ENCODE measurements at regions not wholly inside any gene's neighbourhood (a gene's known extent, or its start where the extent isn't known, plus 50 kb on each side); places are given as distances from the start of the nearest gene placed in this dataset.

- ATAC-seq = no peak
Measured at GRCh38 chr4:110963662-110964280, 340.9 kb upstream of the PITX2 start.

GRCh38 chr4:110967936-110968335, 345.1 kb upstream of the PITX2 start:
- no peak for ATAC-seq

- no peak for ATAC-seq
Measured at GRCh38 chr4:110970642-110971041, 347.8 kb upstream of the PITX2 start.

GRCh38 chr4:110975338-110975737, 352.5 kb upstream of the PITX2 start:
- no peak for ATAC-seq

GRCh38 chr4:110977554-110977953, 354.7 kb upstream of the PITX2 start:
- no peak for ATAC-seq

GRCh38 chr4:110978761-110979160, 355.9 kb upstream of the PITX2 start:
- ATAC-seq = no peak

GRCh38 chr4:110982486-110982885, 359.6 kb upstream of the PITX2 start:
- ATAC-seq = no peak

- no peak for ATAC-seq
Measured at GRCh38 chr4:110988722-110989121, 365.8 kb upstream of the PITX2 start.

GRCh38 chr4:110989125-110989524, 366.2 kb upstream of the PITX2 start:
- ATAC-seq = no peak

- no peak for ATAC-seq
Measured at GRCh38 chr4:110994781-110995180, 371.9 kb upstream of the PITX2 start.

- no peak for ATAC-seq
Measured at GRCh38 chr4:110998320-110998719, 375.4 kb upstream of the PITX2 start.

- ATAC-seq = no peak
Measured at GRCh38 chr4:111011458-111011857, 388.6 kb upstream of the PITX2 start.

GRCh38 chr4:111013846-111014245, 391.0 kb upstream of the PITX2 start:
- ATAC-seq = no peak

GRCh38 chr4:111014537-111014936, 391.7 kb upstream of the PITX2 start:
- ATAC-seq = no peak

- ATAC-seq = no peak
Measured at GRCh38 chr4:111016416-111016815, 393.5 kb upstream of the PITX2 start.

- ATAC-seq = no peak
Measured at GRCh38 chr4:111018216-111018615, 395.3 kb upstream of the PITX2 start.

- no peak for ATAC-seq
Measured at GRCh38 chr4:111020476-111020875, 397.6 kb upstream of the PITX2 start.

- no peak for ATAC-seq
Measured at GRCh38 chr4:111020961-111021360, 398.1 kb upstream of the PITX2 start.

- no peak for ATAC-seq
Measured at GRCh38 chr4:111022758-111023157, 399.9 kb upstream of the PITX2 start.

- ATAC-seq = no peak
Measured at GRCh38 chr4:111027526-111027925, 404.6 kb upstream of the PITX2 start.

- ATAC-seq = no peak
Measured at GRCh38 chr4:111028795-111029194, 405.9 kb upstream of the PITX2 start.

- ATAC-seq = no peak
Measured at GRCh38 chr4:111031001-111031579, 408.2 kb upstream of the PITX2 start.

GRCh38 chr4:111031596-111031995, 408.7 kb upstream of the PITX2 start:
- ATAC-seq = no peak

- ATAC-seq = no peak
Measured at GRCh38 chr4:111037591-111038360, 414.9 kb upstream of the PITX2 start.

Measured in esophagus mucosa (tissue), 1 donor.